Osteocyte (in vitro differentiated cells): ENCODE measurements at regions not wholly inside any gene's neighbourhood (a gene's known extent, or its start where the extent isn't known, plus 50 kb on each side); places are given as distances from the start of the nearest gene placed in this dataset.

Source experiments
- DNase-seq: peaks from one replicate; pipeline ENCODE4 v3.0.0; 2021; ENCODE audit warnings: mixed read lengths; ENCODE audit not compliant: unreplicated experiment; ENCODE audit errors: extremely low spot score
- H3K27ac Mint-ChIP-seq: one replicate; pipeline ENCODE4 v1.8.0; 2021; ENCODE audit warnings: mild to moderate bottlenecking, mixed read lengths; ENCODE audit not compliant: unreplicated experiment
- H3K27me3 Mint-ChIP-seq: one replicate; pipeline ENCODE4 v1.8.0; 2021; ENCODE audit warnings: mixed read lengths; ENCODE audit not compliant: unreplicated experiment
- H3K36me3 Mint-ChIP-seq: one replicate; pipeline ENCODE4 v1.8.0; 2021; ENCODE audit warnings: mixed read lengths; ENCODE audit not compliant: unreplicated experiment
- H3K4me1 Mint-ChIP-seq: one replicate; pipeline ENCODE4 v1.8.0; 2021; ENCODE audit warnings: mixed read lengths; ENCODE audit not compliant: unreplicated experiment
- H3K4me3 Mint-ChIP-seq: one replicate; pipeline ENCODE4 v1.8.0; 2021; ENCODE audit warnings: mild to moderate bottlenecking, moderate library complexity, mixed read lengths; ENCODE audit not compliant: unreplicated experiment
- H3K9me3 Mint-ChIP-seq: one replicate; pipeline ENCODE4 v1.8.0; 2021; ENCODE audit warnings: mixed read lengths; ENCODE audit not compliant: unreplicated experiment
- TF ChIP-seq, protein P1 (sequence below): fragments of 200-600 bp; sonication (generic); IDR thresholded peaks from 2 replicates; pipeline ENCODE4 v1.5.0; 2021; ENCODE audit warnings: antibody characterized with exemption, mild to moderate bottlenecking, moderate library complexity

DNA sequence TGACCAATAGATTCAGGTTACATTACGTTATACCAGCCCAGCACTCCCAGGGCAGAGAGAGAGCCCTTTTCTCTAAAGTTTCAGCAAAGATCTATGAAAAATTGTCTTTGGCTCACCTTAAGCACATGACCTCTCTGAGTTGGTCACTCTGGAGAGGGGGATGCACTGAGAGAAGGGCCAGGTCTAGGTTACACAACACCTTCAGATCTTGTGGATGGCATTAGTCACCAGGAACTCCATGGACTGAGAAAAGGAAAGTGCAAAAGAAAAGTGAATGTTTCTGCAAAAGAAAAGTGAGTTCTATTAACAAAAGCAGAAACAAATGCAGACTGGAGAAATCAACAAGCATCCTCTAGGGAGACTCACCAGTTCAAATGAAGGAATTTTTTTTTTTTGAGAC lies 253.3 kb upstream of the SALL1 start:
- H3K27ac Mint-ChIP-seq, result no peak overlapping the region
- no peaks in the 10 kb centered on the region for H3K27me3 Mint-ChIP-seq
- H3K9me3 Mint-ChIP-seq, result peaks cover 25% of the 10 kb centered on the region
- no peaks in the 10 kb centered on the region for H3K36me3 Mint-ChIP-seq
- no peak overlapping the region for H3K4me3 Mint-ChIP-seq
- TF ChIP-seq, protein P1, sequence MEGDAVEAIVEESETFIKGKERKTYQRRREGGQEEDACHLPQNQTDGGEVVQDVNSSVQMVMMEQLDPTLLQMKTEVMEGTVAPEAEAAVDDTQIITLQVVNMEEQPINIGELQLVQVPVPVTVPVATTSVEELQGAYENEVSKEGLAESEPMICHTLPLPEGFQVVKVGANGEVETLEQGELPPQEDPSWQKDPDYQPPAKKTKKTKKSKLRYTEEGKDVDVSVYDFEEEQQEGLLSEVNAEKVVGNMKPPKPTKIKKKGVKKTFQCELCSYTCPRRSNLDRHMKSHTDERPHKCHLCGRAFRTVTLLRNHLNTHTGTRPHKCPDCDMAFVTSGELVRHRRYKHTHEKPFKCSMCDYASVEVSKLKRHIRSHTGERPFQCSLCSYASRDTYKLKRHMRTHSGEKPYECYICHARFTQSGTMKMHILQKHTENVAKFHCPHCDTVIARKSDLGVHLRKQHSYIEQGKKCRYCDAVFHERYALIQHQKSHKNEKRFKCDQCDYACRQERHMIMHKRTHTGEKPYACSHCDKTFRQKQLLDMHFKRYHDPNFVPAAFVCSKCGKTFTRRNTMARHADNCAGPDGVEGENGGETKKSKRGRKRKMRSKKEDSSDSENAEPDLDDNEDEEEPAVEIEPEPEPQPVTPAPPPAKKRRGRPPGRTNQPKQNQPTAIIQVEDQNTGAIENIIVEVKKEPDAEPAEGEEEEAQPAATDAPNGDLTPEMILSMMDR, result no peak
- no peak for DNase-seq
- no peaks in the 10 kb centered on the region for H3K4me1 Mint-ChIP-seq

DNA sequence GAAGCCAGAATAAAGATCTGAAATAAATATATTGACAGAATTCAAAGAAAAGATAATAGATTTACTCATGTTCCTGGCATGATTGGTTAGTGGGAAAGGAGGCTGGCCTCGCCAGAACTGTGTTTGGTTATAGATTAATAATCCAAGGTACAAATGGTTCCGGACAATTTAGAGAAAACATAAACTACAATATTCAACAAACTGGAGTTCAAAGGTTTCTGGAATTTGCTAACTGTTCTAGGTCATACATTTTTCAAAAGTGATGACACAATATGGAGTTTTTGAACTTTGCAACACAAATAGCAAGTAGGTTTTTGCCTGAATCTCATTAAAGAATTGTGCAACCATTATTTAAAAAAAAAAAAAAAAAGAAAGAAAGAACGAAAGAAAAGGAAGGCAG lies 251.7 kb upstream of the SALL1 start:
- no peak overlapping the region for H3K27ac Mint-ChIP-seq
- no peaks in the 10 kb centered on the region for H3K27me3 Mint-ChIP-seq
- H3K36me3 Mint-ChIP-seq, result no peaks in the 10 kb centered on the region
- peaks cover 31% of the 10 kb centered on the region for H3K9me3 Mint-ChIP-seq
- no peak for DNase-seq
- TF ChIP-seq, protein P1, result no peak
- H3K4me3 Mint-ChIP-seq, result no peak overlapping the region
- no peaks in the 10 kb centered on the region for H3K4me1 Mint-ChIP-seq

DNA sequence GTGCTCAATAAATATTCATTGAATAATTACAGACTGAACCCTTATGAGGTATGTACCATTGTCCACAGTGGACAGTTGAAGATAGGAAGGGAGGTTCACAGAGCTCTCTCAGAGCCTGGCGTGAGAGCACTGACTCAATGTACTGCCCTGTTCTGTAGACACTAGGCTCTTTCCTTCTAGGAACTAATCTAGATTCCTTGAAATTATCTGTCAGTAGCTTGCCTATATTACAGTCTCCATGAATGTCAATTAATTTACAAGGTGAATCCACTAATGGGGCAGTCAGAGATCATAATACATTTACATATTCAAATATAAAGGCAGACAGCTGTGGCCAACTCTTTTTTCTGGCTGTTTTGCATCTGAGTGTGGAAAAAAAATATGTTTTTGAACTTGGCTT lies 251.2 kb upstream of the SALL1 start:
- no peak for DNase-seq
- H3K9me3 Mint-ChIP-seq, result peaks cover 32% of the 10 kb centered on the region
- H3K4me1 Mint-ChIP-seq, result no peaks in the 10 kb centered on the region
- TF ChIP-seq, protein P1, result no peak
- H3K4me3 Mint-ChIP-seq, result no peak overlapping the region
- H3K27me3 Mint-ChIP-seq, result no peaks in the 10 kb centered on the region
- no peaks in the 10 kb centered on the region for H3K36me3 Mint-ChIP-seq
- no peak overlapping the region for H3K27ac Mint-ChIP-seq

DNA sequence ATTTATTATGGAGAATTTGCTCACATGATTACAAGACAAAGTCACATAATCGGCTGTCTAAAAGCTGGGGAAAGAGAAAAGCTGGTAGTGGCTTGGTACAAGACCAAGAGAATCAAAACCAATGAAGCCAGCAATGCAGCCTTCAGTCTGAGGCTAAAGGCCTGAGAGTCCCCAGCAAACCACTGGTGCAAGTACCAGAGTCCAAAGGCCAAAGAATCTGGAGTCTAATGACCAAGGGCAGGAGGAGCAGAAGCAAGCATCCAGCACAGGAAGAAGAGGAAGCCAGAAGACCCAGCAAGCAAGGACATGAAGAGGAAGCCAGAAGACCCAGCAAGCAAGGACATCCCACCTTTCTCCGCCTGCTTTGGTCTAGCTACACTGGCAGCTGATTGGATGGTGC lies 250.6 kb upstream of the SALL1 start:
- Mint-ChIP-seq H3K36me3 (no peaks in the 10 kb centered on the region), H3K27me3 (no peaks in the 10 kb centered on the region), H3K27ac (no peak overlapping the region), H3K4me3 (no peak overlapping the region), H3K4me1 (no peaks in the 10 kb centered on the region), H3K9me3 (peaks cover 32% of the 10 kb centered on the region)
- no peak for DNase-seq
- TF ChIP-seq, protein P1, result no peak

DNA sequence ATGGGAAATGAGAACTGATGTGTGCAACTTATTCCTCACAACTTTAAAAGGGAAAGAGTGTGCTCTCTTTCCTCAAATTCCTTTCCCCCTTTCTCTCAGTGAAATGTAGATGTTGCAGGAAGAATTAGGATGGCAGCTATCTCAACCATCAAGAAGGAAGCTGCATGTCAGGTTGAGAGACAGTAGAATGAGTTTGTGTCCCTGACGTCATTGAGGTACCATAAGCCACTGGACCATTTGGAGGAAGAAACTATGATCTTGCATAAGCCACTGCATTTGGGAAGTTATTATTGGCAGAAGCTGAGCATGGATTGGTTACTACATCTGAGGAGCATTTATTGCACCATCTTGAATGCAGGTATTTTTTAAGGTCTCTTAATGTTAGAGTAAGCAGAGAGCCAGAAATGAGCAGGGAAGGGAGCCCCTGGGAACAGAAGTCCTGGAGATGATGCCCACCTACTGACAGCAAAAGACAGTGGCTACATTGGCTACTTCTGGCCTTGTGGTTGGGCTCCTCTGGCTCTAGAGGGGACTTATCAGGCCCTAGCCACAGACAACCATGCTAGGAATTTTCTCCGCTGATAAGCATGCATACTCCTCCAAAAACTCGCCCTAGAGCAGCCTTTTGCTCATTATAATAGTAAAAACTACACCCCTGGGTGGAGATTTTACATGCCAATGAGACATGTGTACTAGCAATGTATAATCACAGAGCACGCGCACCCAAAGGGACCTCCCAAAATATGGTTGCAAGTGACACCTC lies 249.0 kb upstream of the SALL1 start:
- TF ChIP-seq, protein P1, result no peak
- Mint-ChIP-seq H3K27me3 (no peaks in the 10 kb centered on the region), H3K9me3 (peaks cover 28% of the 10 kb centered on the region), H3K36me3 (no peaks in the 10 kb centered on the region), H3K4me1 (no peaks in the 10 kb centered on the region), H3K4me3 (no peak overlapping the region), H3K27ac (no peak overlapping the region)
- no peak for DNase-seq
